ENCODE measurements at regions not wholly inside any gene's neighbourhood (a gene's known extent, or its start where the extent isn't known, plus 50 kb on each side); places are given as distances from the start of the nearest gene placed in this dataset.

- 69 to 82% methylated on average over 5 to 12 of the region's 22 CpGs for WGBS, 2 donors
- intact Hi-C loops (cut with DNase I): no loop called here
Measured at GRCh38 chr15:101543926-101544612, 54.6 kb upstream of the PCSK6 start.

GRCh38 chr15:101543431-101543830 is 53.9 kb upstream of the PCSK6 start:
- no peak for TF ChIP-seq CTCF (IDR thresholded peaks at IDR 0.05)
- TF ChIP-seq POLR2A (IDR thresholded peaks at IDR 0.05): no peak
- Histone ChIP-seq H3K4me3 (no peak overlapping the region), H3K9me3 (no peaks in the 10 kb centered on the region), H3K4me1 (no peaks in the 10 kb centered on the region), H3K27me3 (peaks cover 0 to 56% (median 0%) of the 10 kb centered on the region in 4 donors), H3K27ac (no peak overlapping the region), H3K36me3 (no peaks in the 10 kb centered on the region)
- intact Hi-C loops (cut with DNase I): no loop called here
- WGBS, 2 donors: 71 to 73% methylated on average over 3 to 5 of the region's 12 CpGs
- no peak for DNase-seq

More at GRCh38 chr15:101543926-101544612, 54.6 kb upstream of the PCSK6 start:
- Histone ChIP-seq H3K36me3 (no peaks in the 10 kb centered on the region), H3K9me3 (no peaks in the 10 kb centered on the region), H3K27ac (no peak overlapping the region), H3K27me3 (peaks cover 0 to 62% (median 0%) of the 10 kb centered on the region in 4 donors), H3K4me1 (no peaks in the 10 kb centered on the region), H3K4me3 (no peak overlapping the region)
- DNase-seq: no peak
- TF ChIP-seq POLR2A (IDR thresholded peaks at IDR 0.05): no peak
- no peak for TF ChIP-seq CTCF (IDR thresholded peaks at IDR 0.05)

GRCh38 chr15:101543026-101543390 is 53.5 kb upstream of the PCSK6 start:
- peaks cover 0 to 51% (median 0%) of the 10 kb centered on the region in 4 donors for H3K27me3 ChIP-seq
- no peaks in the 10 kb centered on the region for H3K36me3 ChIP-seq
- no peak overlapping the region for H3K27ac ChIP-seq
- no peaks in the 10 kb centered on the region for H3K9me3 ChIP-seq
- no peaks in the 10 kb centered on the region for H3K4me1 ChIP-seq
- no CpG with 5 or more reads among the region's 7 CpGs for WGBS, 2 donors
- no peak overlapping the region for H3K4me3 ChIP-seq
- no peak for TF ChIP-seq CTCF (IDR thresholded peaks at IDR 0.05)
- TF ChIP-seq POLR2A (IDR thresholded peaks at IDR 0.05): no peak
- intact Hi-C loops (cut with DNase I): no loop called here
- no peak for DNase-seq

- TF ChIP-seq CTCF (IDR thresholded peaks at IDR 0.05): no peak
- no peak for TF ChIP-seq POLR2A (IDR thresholded peaks at IDR 0.05)
- H3K9me3 ChIP-seq: no peaks in the 10 kb centered on the region
- WGBS, 2 donors: 78 to 80% methylated on average over 7 to 10 of the region's 17 CpGs
- intact Hi-C loops (cut with DNase I): no loop called here
- DNase-seq: no peak
- no peaks in the 10 kb centered on the region for H3K36me3 ChIP-seq
- no peak overlapping the region for H3K4me3 ChIP-seq
- H3K27ac ChIP-seq: no peak overlapping the region
- H3K4me1 ChIP-seq: no peaks in the 10 kb centered on the region
- peaks cover 0 to 46% (median 0%) of the 10 kb centered on the region in 4 donors for H3K27me3 ChIP-seq
Measured at GRCh38 chr15:101542306-101543025, 53.0 kb upstream of the PCSK6 start.

- intact Hi-C loops (cut with DNase I): no loop called here
- TF ChIP-seq CTCF (IDR thresholded peaks at IDR 0.05) (no peak), POLR2A (IDR thresholded peaks at IDR 0.05) (no peak)
- no peaks in the 10 kb centered on the region for H3K4me1 ChIP-seq
- H3K9me3 ChIP-seq: no peaks in the 10 kb centered on the region
- no peaks in the 10 kb centered on the region for H3K36me3 ChIP-seq
- WGBS, 2 donors: 74 to 80% methylated on average over 1 to 5 of the region's 14 CpGs
- H3K27ac ChIP-seq: no peak overlapping the region
- peaks cover 0 to 38% (median 0%) of the 10 kb centered on the region in 4 donors for H3K27me3 ChIP-seq
- H3K4me3 ChIP-seq: no peak overlapping the region
- DNase-seq: no peak
Measured at GRCh38 chr15:101541501-101542292, 52.2 kb upstream of the PCSK6 start.

Measured in esophagus squamous epithelium (tissue), 5 donors.